Panc1 (cell line): ENCODE measurements at regions not wholly inside any gene's neighbourhood (a gene's known extent, or its start where the extent isn't known, plus 50 kb on each side); places are given as distances from the start of the nearest gene placed in this dataset.

Experiments used
- POLR2AphosphoS5 ChIP-seq: IDR thresholded peaks from 2 replicates; pipeline ENCODE4 v1.6.1; 2012; ENCODE audit warnings: mild to moderate bottlenecking, low read depth, low read length, moderate library complexity
- SIN3A ChIP-seq: IDR thresholded peaks from 2 replicates; pipeline ENCODE4 v1.6.1; 2012; ENCODE audit warnings: low read depth, mild to moderate bottlenecking, low read length, moderate library complexity, borderline replicate concordance; ENCODE audit not compliant: insufficient read depth
- TCF7L2 ChIP-seq: IDR thresholded peaks from 2 replicates; pipeline ENCODE4 v1.6.1; 2011; ENCODE audit warnings: mild to moderate bottlenecking, low read depth, low read length, inconsistent platforms
- TF ChIP-seq, protein P1 (sequence below): fragments of 450-650 bp; IDR thresholded peaks from 2 replicates; pipeline ENCODE4 v1.5.1; 2017; ENCODE audit warnings: mild to moderate bottlenecking
- TF ChIP-seq, protein P2 (sequence below), 2 experiments: IDR thresholded peaks; 2 replicates each; pipeline ENCODE4 v1.6.1; 2011 to 2012; ENCODE audit warnings: low read depth in 2 of 2, control low read depth in 1 of 2, low read length in 1 of 2, mild to moderate bottlenecking in 1 of 2, moderate library complexity in 1 of 2; ENCODE audit not compliant: insufficient read depth in 1 of 2

DNA sequence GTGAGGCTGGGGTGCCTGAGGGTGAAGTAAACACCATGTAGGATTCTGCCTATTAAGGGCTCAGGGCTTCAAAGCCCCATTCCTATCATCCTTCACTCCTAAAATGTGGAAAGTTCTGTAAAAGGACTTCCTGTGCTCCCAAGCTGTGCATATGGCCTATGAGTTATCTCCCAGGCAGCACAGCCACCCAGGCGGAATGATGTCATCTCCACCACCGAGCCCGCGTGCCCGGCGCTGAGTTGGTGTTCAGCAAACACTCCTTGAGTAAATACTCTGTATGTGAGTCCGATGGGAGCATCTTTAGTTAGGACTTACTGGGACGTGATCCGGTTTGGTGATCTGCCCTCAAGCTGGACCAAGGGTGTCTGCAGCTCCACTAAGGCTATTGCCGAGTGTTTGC is 437.3 kb downstream of the MED13L start:
- no peak for TF ChIP-seq SIN3A
- TF ChIP-seq, protein P1, sequence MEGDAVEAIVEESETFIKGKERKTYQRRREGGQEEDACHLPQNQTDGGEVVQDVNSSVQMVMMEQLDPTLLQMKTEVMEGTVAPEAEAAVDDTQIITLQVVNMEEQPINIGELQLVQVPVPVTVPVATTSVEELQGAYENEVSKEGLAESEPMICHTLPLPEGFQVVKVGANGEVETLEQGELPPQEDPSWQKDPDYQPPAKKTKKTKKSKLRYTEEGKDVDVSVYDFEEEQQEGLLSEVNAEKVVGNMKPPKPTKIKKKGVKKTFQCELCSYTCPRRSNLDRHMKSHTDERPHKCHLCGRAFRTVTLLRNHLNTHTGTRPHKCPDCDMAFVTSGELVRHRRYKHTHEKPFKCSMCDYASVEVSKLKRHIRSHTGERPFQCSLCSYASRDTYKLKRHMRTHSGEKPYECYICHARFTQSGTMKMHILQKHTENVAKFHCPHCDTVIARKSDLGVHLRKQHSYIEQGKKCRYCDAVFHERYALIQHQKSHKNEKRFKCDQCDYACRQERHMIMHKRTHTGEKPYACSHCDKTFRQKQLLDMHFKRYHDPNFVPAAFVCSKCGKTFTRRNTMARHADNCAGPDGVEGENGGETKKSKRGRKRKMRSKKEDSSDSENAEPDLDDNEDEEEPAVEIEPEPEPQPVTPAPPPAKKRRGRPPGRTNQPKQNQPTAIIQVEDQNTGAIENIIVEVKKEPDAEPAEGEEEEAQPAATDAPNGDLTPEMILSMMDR, result no peak
- TF ChIP-seq, protein P2, sequence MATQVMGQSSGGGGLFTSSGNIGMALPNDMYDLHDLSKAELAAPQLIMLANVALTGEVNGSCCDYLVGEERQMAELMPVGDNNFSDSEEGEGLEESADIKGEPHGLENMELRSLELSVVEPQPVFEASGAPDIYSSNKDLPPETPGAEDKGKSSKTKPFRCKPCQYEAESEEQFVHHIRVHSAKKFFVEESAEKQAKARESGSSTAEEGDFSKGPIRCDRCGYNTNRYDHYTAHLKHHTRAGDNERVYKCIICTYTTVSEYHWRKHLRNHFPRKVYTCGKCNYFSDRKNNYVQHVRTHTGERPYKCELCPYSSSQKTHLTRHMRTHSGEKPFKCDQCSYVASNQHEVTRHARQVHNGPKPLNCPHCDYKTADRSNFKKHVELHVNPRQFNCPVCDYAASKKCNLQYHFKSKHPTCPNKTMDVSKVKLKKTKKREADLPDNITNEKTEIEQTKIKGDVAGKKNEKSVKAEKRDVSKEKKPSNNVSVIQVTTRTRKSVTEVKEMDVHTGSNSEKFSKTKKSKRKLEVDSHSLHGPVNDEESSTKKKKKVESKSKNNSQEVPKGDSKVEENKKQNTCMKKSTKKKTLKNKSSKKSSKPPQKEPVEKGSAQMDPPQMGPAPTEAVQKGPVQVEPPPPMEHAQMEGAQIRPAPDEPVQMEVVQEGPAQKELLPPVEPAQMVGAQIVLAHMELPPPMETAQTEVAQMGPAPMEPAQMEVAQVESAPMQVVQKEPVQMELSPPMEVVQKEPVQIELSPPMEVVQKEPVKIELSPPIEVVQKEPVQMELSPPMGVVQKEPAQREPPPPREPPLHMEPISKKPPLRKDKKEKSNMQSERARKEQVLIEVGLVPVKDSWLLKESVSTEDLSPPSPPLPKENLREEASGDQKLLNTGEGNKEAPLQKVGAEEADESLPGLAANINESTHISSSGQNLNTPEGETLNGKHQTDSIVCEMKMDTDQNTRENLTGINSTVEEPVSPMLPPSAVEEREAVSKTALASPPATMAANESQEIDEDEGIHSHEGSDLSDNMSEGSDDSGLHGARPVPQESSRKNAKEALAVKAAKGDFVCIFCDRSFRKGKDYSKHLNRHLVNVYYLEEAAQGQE (IDR thresholded peaks at IDR 0.05; ENCODE audit: insufficient read depth in 1 of 2, low read depth in 2 of 2, low read length in 1 of 2), result no peak
- no peak for TF ChIP-seq TCF7L2
- TF ChIP-seq POLR2AphosphoS5, result no peak
